ENCODE measurements at regions not wholly inside any gene's neighbourhood (a gene's known extent, or its start where the extent isn't known, plus 50 kb on each side); places are given as distances from the start of the nearest gene placed in this dataset.

- no peak overlapping the region for H2BK120ac ChIP-seq (ENCODE audit: low read depth, low read length)
- H2AK9ac ChIP-seq (replicated peaks; ENCODE audit: low read depth, low read length, poor library complexity): no peak overlapping the region
- no peak overlapping the region for H4K91ac ChIP-seq (ENCODE audit: insufficient read depth, low read depth, low read length)
- H3K79me1 ChIP-seq (ENCODE audit: low read depth in 1 of 2, low read length in 2 of 2): no peaks in the 10 kb centered on the region
- no TSS peak for BruUV-seq (replicated peaks)
- no peaks in the 10 kb centered on the region for H3K9me1 ChIP-seq (ENCODE audit: insufficient read depth, low read length)
- no peak overlapping the region for H3K27ac ChIP-seq (ENCODE audit: insufficient read depth, low read length)
- H3K4me1 ChIP-seq (ENCODE audit: control insufficient read depth, insufficient read depth, low read length): no peaks in the 10 kb centered on the region
- intact Hi-C loops (cut with micrococcal nuclease) (no loop called here), in situ Hi-C loops (cut with MboI; ENCODE audit: low sequenced_read_pairs) (no loop called here), dilution Hi-C loops (cut with HindIII; ENCODE audit: low sequenced_read_pairs, unreplicated experiment) (no loop called here)
- H2AK5ac ChIP-seq (ENCODE audit: low read depth, low read length): no peak overlapping the region
- no peak overlapping the region for H2BK5ac ChIP-seq (ENCODE audit: low read depth, low read length, poor library complexity, severe bottlenecking)
- no peak overlapping the region for H3K4ac ChIP-seq (ENCODE audit: low read depth, low read length)
- H4K5ac ChIP-seq (ENCODE audit: low read depth, low read length): no peak overlapping the region
- WGBS, 2 experiments (ENCODE audit: extremely low coverage in 2 of 2, insufficient read length in 1 of 2): no CpG with 5 or more reads among the region's 3 CpGs
- H3K4me3 ChIP-seq (ENCODE audit: insufficient read depth, low read depth, low read length): no peak overlapping the region
- POLR2A ChIA-PET (ENCODE audit: unreplicated experiment): no interaction called here
- H3K4me2 ChIP-seq (ENCODE audit: low read depth, low read length): no peak overlapping the region
- no peak overlapping the region for H3K23ac ChIP-seq (ENCODE audit: low read depth, low read length)
- H4K8ac ChIP-seq (ENCODE audit: low read depth in 2 of 2, low read length in 2 of 2): no peak overlapping the region
- DNase-seq (no peak), ATAC-seq (ENCODE audit: low read depth) (no peak)
- no peak for TF ChIP-seq NFE2L2 (IDR thresholded peaks at IDR 0.05; ENCODE audit: low read depth, low read length)
- no peak for TF ChIP-seq MAZ (IDR thresholded peaks at IDR 0.05; ENCODE audit: borderline replicate concordance, low read depth, low read length)
- no peak for TF ChIP-seq CEBPB (IDR thresholded peaks at IDR 0.05; ENCODE audit: low read depth, low read length)
- no peak for TF ChIP-seq RAD21 (IDR thresholded peaks at IDR 0.05; ENCODE audit: low read length)
- no peak for TF ChIP-seq SMC3 (IDR thresholded peaks at IDR 0.05; ENCODE audit: low read depth, low read length)
- H3K27me3 ChIP-seq (ENCODE audit: control insufficient read depth, insufficient read depth, low read length): no peaks in the 10 kb centered on the region
- H3K18ac ChIP-seq (ENCODE audit: low read depth, low read length): no peak overlapping the region
- peaks cover 22% of the 10 kb centered on the region for H3K9me3 ChIP-seq (ENCODE audit: control insufficient read depth, insufficient read depth, low read length)
- H2BK15ac ChIP-seq (ENCODE audit: low read depth, low read length): no peak overlapping the region
- no peaks in the 10 kb centered on the region for H4K20me1 ChIP-seq (ENCODE audit: insufficient read depth, low read length)
- no peak overlapping the region for H2BK20ac ChIP-seq (ENCODE audit: low read depth, low read length)
- H2AFZ ChIP-seq (replicated peaks; ENCODE audit: low read length, poor library complexity): no peak overlapping the region
- H3K14ac ChIP-seq (replicated peaks; ENCODE audit: low read depth, low read length): no peak overlapping the region
- H3K9ac ChIP-seq (ENCODE audit: low read depth, low read length): no peak overlapping the region
- CTCF ChIA-PET: no interaction called here
- H3K36me3 ChIP-seq (ENCODE audit: control insufficient read depth, insufficient read depth, low read length): no peaks in the 10 kb centered on the region
- no peak overlapping the region for H3K56ac ChIP-seq (ENCODE audit: extremely low read depth, insufficient read depth, low read length)
Measured at GRCh38 chr7:153452661-153453060, 599.5 kb upstream of the DPP6 start.
